ENCODE measurements at regions not wholly inside any gene's neighbourhood (a gene's known extent, or its start where the extent isn't known, plus 50 kb on each side); places are given as distances from the start of the nearest gene placed in this dataset.

GRCh38 chr6:94590416-94590815 lies 986.9 kb upstream of the MANEA start:
- TF ChIP-seq CTCF (conservative IDR thresholded peaks at IDR 0.05 in 1 of 2, IDR thresholded peaks at IDR 0.05 in 1 of 2; ENCODE audit: low read depth in 1 of 2, low read length in 2 of 2) (no peak), EZH2 (IDR thresholded peaks at IDR 0.05; ENCODE audit: low read length, missing control alignments) (no peak)
